ENCODE measurements at regions not wholly inside any gene's neighbourhood (a gene's known extent, or its start where the extent isn't known, plus 50 kb on each side); places are given as distances from the start of the nearest gene placed in this dataset.

DNA sequence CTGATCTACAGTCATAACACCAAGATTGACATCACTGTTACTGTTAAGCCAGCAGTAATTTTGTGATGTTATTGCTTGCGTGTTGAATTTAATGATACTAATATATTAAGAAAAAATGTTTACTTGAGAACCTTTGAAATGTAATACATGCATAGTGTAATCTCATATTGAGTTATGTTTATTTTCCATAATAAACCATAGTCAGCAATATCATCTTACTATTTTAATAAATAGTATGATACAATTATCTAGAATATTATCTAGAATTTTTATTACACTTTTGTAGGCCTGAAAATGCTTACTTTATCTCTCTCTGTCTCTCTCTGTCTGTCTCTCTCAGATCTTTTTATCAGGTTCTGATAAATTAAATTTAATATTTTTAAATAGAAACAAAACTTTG is 843.1 kb downstream of the KCNT2 start:
- no peak overlapping the region for H3K27ac ChIP-seq (ENCODE audit: low read length)
- WGBS (ENCODE audit: insufficient coverage) = no CpG with 5 or more reads among the region's 1 CpG
- Mint-ChIP-seq H3K9me3 (peaks cover 0 to 2% (median 0%) of the 10 kb centered on the region in 3 donors), H3K27ac (no peak overlapping the region), H3K4me1 (no peaks in the 10 kb centered on the region), H3K27me3 (no peaks in the 10 kb centered on the region), H3K36me3 (no peaks in the 10 kb centered on the region), H3K4me3 (no peak overlapping the region)
- H3K9me3 ChIP-seq = no peaks in the 10 kb centered on the region
- ATAC-seq (replicated peaks in 1 of 4) = no peak
- no peaks in the 10 kb centered on the region for H3K4me1 ChIP-seq (ENCODE audit: control insufficient read depth in 1 of 2, extremely low read depth in 1 of 2, insufficient read depth in 2 of 2, low read length in 2 of 2)
- H3K27me3 ChIP-seq (replicated peaks in 1 of 2; ENCODE audit: control insufficient read depth in 2 of 2, extremely low read depth in 1 of 2, insufficient read depth in 2 of 2, low read length in 1 of 2) = no peaks in the 10 kb centered on the region
- H3K36me3 ChIP-seq (ENCODE audit: control insufficient read depth in 2 of 2, extremely low read depth in 1 of 2, insufficient read depth in 1 of 2, low read length in 1 of 2) = no peaks in the 10 kb centered on the region
- ChIA-PET POLR2A (no interaction called here), CTCF (no interaction called here)
- no peak overlapping the region for H3K4me3 ChIP-seq (ENCODE audit: control insufficient read depth in 1 of 2, extremely low read depth in 1 of 2, low read length in 1 of 2)
- DNase-seq = no peak

DNA sequence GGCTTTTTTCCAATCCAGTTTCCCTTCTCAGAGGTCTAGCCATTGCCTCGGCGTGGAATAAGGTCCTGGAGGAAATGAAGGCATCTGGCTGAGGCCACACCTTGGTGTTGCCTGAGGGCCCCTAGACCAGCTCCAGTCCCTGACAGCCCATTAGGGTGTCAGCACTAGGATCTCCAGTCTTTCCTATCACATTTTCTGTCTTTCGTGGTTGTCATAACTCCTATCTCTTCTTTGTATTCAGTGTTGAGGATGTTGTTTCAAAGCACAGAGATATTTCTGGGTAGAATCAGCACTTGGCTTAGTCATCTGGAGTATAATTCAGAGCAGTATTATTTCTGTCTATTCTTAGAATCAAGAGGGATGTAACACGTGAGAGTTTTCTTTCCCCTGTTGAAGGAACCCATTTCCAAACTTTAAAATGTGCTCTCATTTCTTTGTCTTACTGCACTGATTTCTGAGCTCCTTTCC is 844.3 kb downstream of the KCNT2 start:
- WGBS (ENCODE audit: insufficient coverage) = no CpG with 5 or more reads among the region's 4 CpGs
- no peaks in the 10 kb centered on the region for H3K36me3 Mint-ChIP-seq
- Histone ChIP-seq H3K27ac (ENCODE audit: low read length) (no peak overlapping the region), H3K4me1 (ENCODE audit: control insufficient read depth in 1 of 2, extremely low read depth in 1 of 2, insufficient read depth in 2 of 2, low read length in 2 of 2) (no peaks in the 10 kb centered on the region), H3K36me3 (ENCODE audit: control insufficient read depth in 2 of 2, extremely low read depth in 1 of 2, insufficient read depth in 1 of 2, low read length in 1 of 2) (no peaks in the 10 kb centered on the region), H3K4me3 (ENCODE audit: control insufficient read depth in 1 of 2, extremely low read depth in 1 of 2, low read length in 1 of 2) (no peak overlapping the region), H3K27me3 (replicated peaks in 1 of 2; ENCODE audit: control insufficient read depth in 2 of 2, extremely low read depth in 1 of 2, insufficient read depth in 2 of 2, low read length in 1 of 2) (no peaks in the 10 kb centered on the region), H3K9me3 (no peaks in the 10 kb centered on the region)
- DNase-seq = no peak
- no peak overlapping the region for H3K4me3 Mint-ChIP-seq
- H3K4me1 Mint-ChIP-seq = no peaks in the 10 kb centered on the region
- ChIA-PET CTCF (no interaction called here), POLR2A (no interaction called here)
- no peak overlapping the region for H3K27ac Mint-ChIP-seq
- H3K9me3 Mint-ChIP-seq = peaks cover 0 to 2% (median 0%) of the 10 kb centered on the region in 3 donors
- no peak for ATAC-seq (replicated peaks in 1 of 4)
- no peaks in the 10 kb centered on the region for H3K27me3 Mint-ChIP-seq

GRCh38 chr1:195763146-195763906 is 844.9 kb downstream of the KCNT2 start:
- Histone ChIP-seq H3K27me3 (replicated peaks in 1 of 2; ENCODE audit: control insufficient read depth in 2 of 2, extremely low read depth in 1 of 2, insufficient read depth in 2 of 2, low read length in 1 of 2) (no peaks in the 10 kb centered on the region), H3K4me1 (ENCODE audit: control insufficient read depth in 1 of 2, extremely low read depth in 1 of 2, insufficient read depth in 2 of 2, low read length in 2 of 2) (no peaks in the 10 kb centered on the region), H3K4me3 (ENCODE audit: control insufficient read depth in 1 of 2, extremely low read depth in 1 of 2, low read length in 1 of 2) (no peak overlapping the region), H3K9me3 (no peaks in the 10 kb centered on the region), H3K27ac (ENCODE audit: low read length) (no peak overlapping the region), H3K36me3 (ENCODE audit: control insufficient read depth in 2 of 2, extremely low read depth in 1 of 2, insufficient read depth in 1 of 2, low read length in 1 of 2) (no peaks in the 10 kb centered on the region)
- Mint-ChIP-seq H3K9me3 (peaks cover 0 to 2% (median 0%) of the 10 kb centered on the region in 3 donors), H3K4me1 (no peaks in the 10 kb centered on the region), H3K36me3 (no peaks in the 10 kb centered on the region), H3K27ac (no peak overlapping the region), H3K4me3 (no peak overlapping the region), H3K27me3 (no peaks in the 10 kb centered on the region)
- WGBS (ENCODE audit: insufficient coverage) = 94% methylated on average over 17 of the region's 22 CpGs
- ChIA-PET POLR2A (no interaction called here), CTCF (no interaction called here)
- ATAC-seq (replicated peaks in 1 of 4) (no peak), DNase-seq (no peak)

- H3K27ac Mint-ChIP-seq = no peak overlapping the region
Observed at GRCh38 chr1:195761104-195761503, 847.1 kb downstream of the KCNT2 start.

DNA sequence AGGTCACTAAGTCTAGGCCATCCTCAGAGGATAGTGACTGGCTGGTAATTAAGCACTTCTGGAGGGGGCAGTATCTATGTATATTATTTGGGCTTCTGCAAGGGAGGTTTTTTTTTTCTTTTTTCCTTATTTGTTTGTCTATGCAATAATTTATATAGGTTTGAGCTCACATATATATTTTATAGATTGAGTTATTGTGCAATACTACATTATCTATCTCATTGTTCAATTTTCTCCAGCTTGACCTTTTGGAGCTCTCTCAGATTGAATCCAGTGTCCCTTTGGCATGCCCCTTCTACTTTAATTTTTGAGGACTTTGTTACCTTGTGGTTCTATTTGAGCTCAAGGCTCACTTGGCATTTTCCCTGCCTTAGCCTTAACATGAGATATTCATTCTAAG is 852.1 kb downstream of the KCNT2 start:
- H3K36me3 Mint-ChIP-seq = no peaks in the 10 kb centered on the region
- H3K4me1 ChIP-seq (ENCODE audit: control insufficient read depth in 1 of 2, extremely low read depth in 1 of 2, insufficient read depth in 2 of 2, low read length in 2 of 2) = no peaks in the 10 kb centered on the region
- ChIA-PET CTCF (interaction anchor here in 1 of 2 donors (0.7 kb wide), 1 partner anchor 631 kb away, joined by 3 read pairs; no protein-coding TSS in a partner anchor), POLR2A (interaction anchor here in 1 of 2 donors (0.6 kb wide), 1 partner anchor 47 kb away, joined by 3 read pairs; no protein-coding TSS in a partner anchor)
- no peak overlapping the region for H3K4me3 Mint-ChIP-seq
- H3K9me3 ChIP-seq = no peaks in the 10 kb centered on the region
- no peak for DNase-seq
- no peaks in the 10 kb centered on the region for H3K36me3 ChIP-seq (ENCODE audit: control insufficient read depth in 2 of 2, extremely low read depth in 1 of 2, insufficient read depth in 1 of 2, low read length in 1 of 2)
- H3K27ac ChIP-seq (ENCODE audit: low read length) = no peak overlapping the region
- H3K27ac Mint-ChIP-seq = no peak overlapping the region
- no peak for ATAC-seq (replicated peaks in 1 of 4)
- no peak overlapping the region for H3K4me3 ChIP-seq (ENCODE audit: control insufficient read depth in 1 of 2, extremely low read depth in 1 of 2, low read length in 1 of 2)
- H3K27me3 ChIP-seq (replicated peaks in 1 of 2; ENCODE audit: control insufficient read depth in 2 of 2, extremely low read depth in 1 of 2, insufficient read depth in 2 of 2, low read length in 1 of 2) = no peaks in the 10 kb centered on the region
- H3K9me3 Mint-ChIP-seq = no peaks in the 10 kb centered on the region
- no peaks in the 10 kb centered on the region for H3K27me3 Mint-ChIP-seq
- no peaks in the 10 kb centered on the region for H3K4me1 Mint-ChIP-seq

More at GRCh38 chr1:195761104-195761503, 847.1 kb downstream of the KCNT2 start:
- ATAC-seq (replicated peaks in 1 of 4) = no peak
- H3K9me3 ChIP-seq = no peaks in the 10 kb centered on the region
- no peak overlapping the region for H3K27ac ChIP-seq (ENCODE audit: low read length)
- Mint-ChIP-seq H3K36me3 (no peaks in the 10 kb centered on the region), H3K27me3 (no peaks in the 10 kb centered on the region), H3K4me1 (no peaks in the 10 kb centered on the region), H3K9me3 (peaks cover 0 to 2% (median 0%) of the 10 kb centered on the region in 3 donors), H3K4me3 (no peak overlapping the region)
- H3K4me3 ChIP-seq (ENCODE audit: control insufficient read depth in 1 of 2, extremely low read depth in 1 of 2, low read length in 1 of 2) = no peak overlapping the region
- H3K36me3 ChIP-seq (ENCODE audit: control insufficient read depth in 2 of 2, extremely low read depth in 1 of 2, insufficient read depth in 1 of 2, low read length in 1 of 2) = no peaks in the 10 kb centered on the region
- no peaks in the 10 kb centered on the region for H3K27me3 ChIP-seq (replicated peaks in 1 of 2; ENCODE audit: control insufficient read depth in 2 of 2, extremely low read depth in 1 of 2, insufficient read depth in 2 of 2, low read length in 1 of 2)
- DNase-seq = no peak
- H3K4me1 ChIP-seq (ENCODE audit: control insufficient read depth in 1 of 2, extremely low read depth in 1 of 2, insufficient read depth in 2 of 2, low read length in 2 of 2) = no peaks in the 10 kb centered on the region
- ChIA-PET CTCF (interaction anchor here in 1 of 2 donors (0.6 kb wide), 1 partner anchor 52 kb away, joined by 4 read pairs; no protein-coding TSS in a partner anchor), POLR2A (no interaction called here)

- no peaks in the 10 kb centered on the region for H3K4me1 ChIP-seq (ENCODE audit: control insufficient read depth in 1 of 2, extremely low read depth in 1 of 2, insufficient read depth in 2 of 2, low read length in 2 of 2)
- H3K9me3 ChIP-seq = no peaks in the 10 kb centered on the region
- H3K4me3 ChIP-seq (ENCODE audit: control insufficient read depth in 1 of 2, extremely low read depth in 1 of 2, low read length in 1 of 2) = no peak overlapping the region
- Mint-ChIP-seq H3K27me3 (no peaks in the 10 kb centered on the region), H3K9me3 (no peaks in the 10 kb centered on the region), H3K4me3 (no peak overlapping the region), H3K4me1 (no peaks in the 10 kb centered on the region), H3K27ac (no peak overlapping the region), H3K36me3 (no peaks in the 10 kb centered on the region)
- ATAC-seq (replicated peaks in 1 of 4) = no peak
- POLR2A ChIA-PET = no interaction called here
- H3K36me3 ChIP-seq (ENCODE audit: control insufficient read depth in 2 of 2, extremely low read depth in 1 of 2, insufficient read depth in 1 of 2, low read length in 1 of 2) = no peaks in the 10 kb centered on the region
- no peak for DNase-seq
- no peak overlapping the region for H3K27ac ChIP-seq (ENCODE audit: low read length)
- CTCF ChIA-PET = no interaction called here
- WGBS (ENCODE audit: insufficient coverage) = no CpG with 5 or more reads among the region's 1 CpG
- H3K27me3 ChIP-seq (replicated peaks in 1 of 2; ENCODE audit: control insufficient read depth in 2 of 2, extremely low read depth in 1 of 2, insufficient read depth in 2 of 2, low read length in 1 of 2) = no peaks in the 10 kb centered on the region
Observed at GRCh38 chr1:195754874-195755273, 853.4 kb downstream of the KCNT2 start.

Measured in T-cell (primary cell).